Chondrocyte (in vitro differentiated cells): ENCODE measurements at regions not wholly inside any gene's neighbourhood (a gene's known extent, or its start where the extent isn't known, plus 50 kb on each side); places are given as distances from the start of the nearest gene placed in this dataset.
A peak's percentile ranks its signal among the peaks of the same experiment; 100 is the strongest.

Experiments
- DNase-seq: peaks from one replicate; pipeline ENCODE4 v3.0.0; 2021; ENCODE audit warnings: mixed read lengths, low spot score
- H3K27ac Mint-ChIP-seq: one replicate; pipeline ENCODE4 v1.8.0; 2021; ENCODE audit warnings: mild to moderate bottlenecking, moderate library complexity, mixed read lengths; ENCODE audit not compliant: unreplicated experiment
- H3K27me3 Mint-ChIP-seq: 2 replicates; pipeline ENCODE4 v1.8.0; 2021; ENCODE audit warnings: low read depth, mixed read lengths
- H3K36me3 Mint-ChIP-seq: 2 replicates; pipeline ENCODE4 v1.8.0; 2021; ENCODE audit warnings: low read depth, mixed read lengths
- H3K4me1 Mint-ChIP-seq: 2 replicates; pipeline ENCODE4 v1.8.0; 2021; ENCODE audit warnings: low read depth, mild to moderate bottlenecking, mixed read lengths
- H3K4me3 Mint-ChIP-seq: one replicate; pipeline ENCODE4 v1.8.0; 2021; ENCODE audit warnings: mild to moderate bottlenecking, moderate library complexity, mixed read lengths; ENCODE audit not compliant: unreplicated experiment
- H3K9me3 Mint-ChIP-seq: 2 replicates; pipeline ENCODE4 v1.8.0; 2021; ENCODE audit warnings: low read depth, mixed read lengths
- CTCF ChIP-seq: fragments of 200-600 bp; sonication (generic); IDR thresholded peaks from 2 replicates; pipeline ENCODE4 v1.5.0; 2021; ENCODE audit warnings: antibody characterized with exemption, mild to moderate bottlenecking, moderate library complexity

- TF ChIP-seq CTCF = no peak
- H3K9me3 Mint-ChIP-seq = peaks cover 36% of the 10 kb centered on the region
- no peak overlapping the region for H3K27ac Mint-ChIP-seq
- peaks cover 12% of the 10 kb centered on the region for H3K36me3 Mint-ChIP-seq
- no peak for DNase-seq
- H3K4me1 Mint-ChIP-seq = peaks cover 3% of the 10 kb centered on the region
- no peak overlapping the region for H3K4me3 Mint-ChIP-seq
- peaks cover 14% of the 10 kb centered on the region for H3K27me3 Mint-ChIP-seq
Observed at GRCh38 chr7:155184923-155185322, 112.8 kb upstream of the INSIG1 start.

GRCh38 chr7:155187061-155187785, 110.5 kb upstream of the INSIG1 start:
- Mint-ChIP-seq H3K27me3 (peaks cover 18% of the 10 kb centered on the region), H3K4me1 (peaks cover 6% of the 10 kb centered on the region), H3K9me3 (peaks cover 30% of the 10 kb centered on the region), H3K27ac (no peak overlapping the region), H3K36me3 (peaks cover 12% of the 10 kb centered on the region), H3K4me3 (no peak overlapping the region)
- TF ChIP-seq CTCF = no peak
- DNase-seq = no peak

GRCh38 chr7:155188357-155188756, 109.3 kb upstream of the INSIG1 start:
- Mint-ChIP-seq H3K27me3 (peaks cover 12% of the 10 kb centered on the region), H3K9me3 (peaks cover 24% of the 10 kb centered on the region), H3K4me3 (no peak overlapping the region), H3K36me3 (peaks cover 7% of the 10 kb centered on the region), H3K4me1 (peaks cover 6% of the 10 kb centered on the region), H3K27ac (no peak overlapping the region)
- no peak for DNase-seq
- TF ChIP-seq CTCF = no peak

GRCh38 chr7:155188821-155189581, 108.7 kb upstream of the INSIG1 start:
- Mint-ChIP-seq H3K4me1 (peaks cover 6% of the 10 kb centered on the region), H3K27me3 (peaks cover 9% of the 10 kb centered on the region), H3K27ac (no peak overlapping the region), H3K9me3 (peaks cover 19% of the 10 kb centered on the region), H3K4me3 (no peak overlapping the region), H3K36me3 (peaks cover 7% of the 10 kb centered on the region)
- no peak for TF ChIP-seq CTCF
- DNase-seq = no peak

- Mint-ChIP-seq H3K27me3 (peaks cover 9% of the 10 kb centered on the region), H3K4me1 (peaks cover 6% of the 10 kb centered on the region), H3K4me3 (no peak overlapping the region), H3K9me3 (peaks cover 15% of the 10 kb centered on the region), H3K36me3 (peaks cover 7% of the 10 kb centered on the region), H3K27ac (peak overlapping the region; percentile 25)
- no peak for TF ChIP-seq CTCF
- no peak for DNase-seq
Observed at GRCh38 chr7:155189590-155189989, 108.1 kb upstream of the INSIG1 start.
